H9 (cell line): ENCODE measurements at regions not wholly inside any gene's neighbourhood (a gene's known extent, or its start where the extent isn't known, plus 50 kb on each side); places are given as distances from the start of the nearest gene placed in this dataset.

Experiments used
- DNase-seq: peaks from one replicate; pipeline ENCODE4 v3.0.0-alpha.2; 2017
- H2AFZ ChIP-seq: one replicate; pipeline ENCODE4 v1.6.1; 2013; ENCODE audit warnings: mild to moderate bottlenecking, low read length, control low read depth, moderate library complexity
- H2AK5ac ChIP-seq: 2 replicates; pipeline ENCODE4 v1.6.1; 2013; ENCODE audit warnings: low read length, control low read depth, mixed read lengths; ENCODE audit not compliant: insufficient read length
- H2BK120ac ChIP-seq: one replicate; pipeline ENCODE4 v1.6.1; 2013; ENCODE audit warnings: low read depth, mild to moderate bottlenecking, low read length, control low read depth, inconsistent platforms; ENCODE audit not compliant: poor library complexity, severe bottlenecking
- H2BK12ac ChIP-seq: 2 replicates; pipeline ENCODE4 v1.6.1; 2013; ENCODE audit warnings: low read length, control low read depth, mixed read lengths, low read depth; ENCODE audit not compliant: insufficient read length
- H2BK15ac ChIP-seq: 2 replicates; pipeline ENCODE4 v1.6.1; 2013; ENCODE audit warnings: low read depth, low read length, control low read depth
- H2BK20ac ChIP-seq: one replicate; pipeline ENCODE4 v1.6.1; 2013; ENCODE audit warnings: low read depth, mild to moderate bottlenecking, low read length, control low read depth, inconsistent platforms; ENCODE audit not compliant: poor library complexity, severe bottlenecking
- H2BK5ac ChIP-seq: 2 replicates; pipeline ENCODE4 v1.6.1; 2013; ENCODE audit warnings: low read length, control low read depth, mixed read lengths; ENCODE audit not compliant: insufficient read length
- H3K14ac ChIP-seq: 2 replicates; pipeline ENCODE4 v1.6.1; 2013; ENCODE audit warnings: low read length, control low read depth; ENCODE audit not compliant: insufficient read depth
- H3K18ac ChIP-seq: 2 replicates; pipeline ENCODE4 v1.6.1; 2013; ENCODE audit warnings: low read depth, mild to moderate bottlenecking, mixed read lengths, low read length, control low read depth; ENCODE audit not compliant: insufficient read length
- H3K23ac ChIP-seq: 2 replicates; pipeline ENCODE4 v1.6.1; 2013; ENCODE audit warnings: low read length, control low read depth, mixed read lengths, low read depth; ENCODE audit not compliant: insufficient read length
- H3K23me2 ChIP-seq: 2 replicates; pipeline ENCODE4 v1.6.1; 2013; ENCODE audit warnings: low read depth, mild to moderate bottlenecking, mixed read lengths, low read length, control low read depth; ENCODE audit not compliant: insufficient read length, poor library complexity, severe bottlenecking
- H3K27ac ChIP-seq: 2 replicates; pipeline ENCODE4 v1.5.1; 2013; ENCODE audit warnings: low read length, control low read depth, mixed read lengths, low read depth; ENCODE audit not compliant: insufficient read length
- H3K27me3 ChIP-seq: 2 replicates; pipeline ENCODE4 v1.6.1; 2013; ENCODE audit warnings: low read length, control low read depth, inconsistent platforms; ENCODE audit not compliant: insufficient read depth
- H3K4ac ChIP-seq: 2 replicates; pipeline ENCODE4 v1.6.1; 2013; ENCODE audit warnings: low read depth, mild to moderate bottlenecking, control low read depth, inconsistent platforms, low read length, moderate library complexity
- H3K4me1 ChIP-seq: 2 replicates; pipeline ENCODE4 v1.6.1; 2013; ENCODE audit warnings: low read length, control low read depth, inconsistent platforms; ENCODE audit not compliant: insufficient read depth
- H3K4me2 ChIP-seq: 2 replicates; pipeline ENCODE4 v1.6.1; 2013; ENCODE audit warnings: low read length, control low read depth, mixed read lengths; ENCODE audit not compliant: insufficient read length, insufficient read depth
- H3K56ac ChIP-seq: 2 replicates; pipeline ENCODE4 v1.6.1; 2013; ENCODE audit warnings: low read depth, mild to moderate bottlenecking, mixed read lengths, low read length, control low read depth; ENCODE audit not compliant: insufficient read length
- H3K79me1 ChIP-seq: 2 replicates; pipeline ENCODE4 v1.6.1; 2013; ENCODE audit warnings: low read depth, mild to moderate bottlenecking, moderate library complexity, low read length, control low read depth, inconsistent platforms; ENCODE audit not compliant: insufficient read depth, poor library complexity, severe bottlenecking
- H3K79me2 ChIP-seq: 2 replicates; pipeline ENCODE4 v1.6.1; 2013; ENCODE audit warnings: low read length, control low read depth, inconsistent platforms; ENCODE audit not compliant: insufficient read depth
- H3K9ac ChIP-seq: 2 replicates; pipeline ENCODE4 v1.6.1; 2013; ENCODE audit warnings: low read length, control low read depth, mixed read lengths; ENCODE audit not compliant: insufficient read length; ENCODE audit errors: extremely low read depth
- H3K9me3 ChIP-seq: one replicate; pipeline ENCODE4 v1.6.1; 2013; ENCODE audit warnings: low read depth, low read length, inconsistent platforms; ENCODE audit not compliant: control insufficient read depth
- H3T11ph ChIP-seq: one replicate; pipeline ENCODE4 v1.6.1; 2013; ENCODE audit warnings: mild to moderate bottlenecking, low read length, control low read depth, inconsistent platforms
- H4K20me1 ChIP-seq: one replicate; pipeline ENCODE4 v1.6.1; 2013; ENCODE audit not compliant: control insufficient read depth, insufficient read length, insufficient read depth
- H4K5ac ChIP-seq: 2 replicates; pipeline ENCODE4 v1.6.1; 2013; ENCODE audit warnings: low read depth, mild to moderate bottlenecking, mixed read lengths, low read length, control low read depth; ENCODE audit not compliant: insufficient read length
- H4K8ac ChIP-seq: replicated peaks from 2 replicates; pipeline ENCODE4 v1.6.1; 2013; ENCODE audit warnings: low read length, control low read depth, mixed read lengths, low read depth; ENCODE audit not compliant: insufficient read length
- H4K91ac ChIP-seq: 2 replicates; pipeline ENCODE4 v1.6.1; 2013; ENCODE audit warnings: low read depth, mild to moderate bottlenecking, moderate library complexity, mixed read lengths, low read length, control low read depth; ENCODE audit not compliant: insufficient read length
- H3K27ac Mint-ChIP-seq, 3 experiments: 2 replicates in 2 of 3; 3 replicates in 1 of 3; pipeline ENCODE4 v1.8.0; 2020 to 2021; ENCODE audit warnings: mixed read lengths in 3 of 3, mild to moderate bottlenecking in 1 of 3, moderate library complexity in 1 of 3
- H3K27me3 Mint-ChIP-seq: 2 replicates; pipeline ENCODE4 v1.8.0; 2021; ENCODE audit warnings: low read depth, mild to moderate bottlenecking, moderate library complexity, mixed read lengths
- H3K36me3 Mint-ChIP-seq, 3 experiments: 2 replicates in 2 of 3; 3 replicates in 1 of 3; pipeline ENCODE4 v1.8.0; 2020 to 2021; ENCODE audit warnings: low read depth in 3 of 3, mixed read lengths in 3 of 3; ENCODE audit not compliant: insufficient read depth in 1 of 3
- H3K4me1 Mint-ChIP-seq, 2 experiments: 2 replicates each; pipeline ENCODE4 v1.8.0; 2020; ENCODE audit warnings: mixed read lengths in 2 of 2
- H3K4me3 Mint-ChIP-seq, 2 experiments: 2 replicates in 1 of 2; 3 replicates in 1 of 2; pipeline ENCODE4 v1.8.0; 2020 to 2021; ENCODE audit warnings: mild to moderate bottlenecking in 2 of 2, mixed read lengths in 2 of 2, moderate library complexity in 1 of 2
- H3K9me3 Mint-ChIP-seq, 2 experiments: 2 replicates in 1 of 2; 3 replicates in 1 of 2; pipeline ENCODE4 v1.8.0; 2020; ENCODE audit warnings: mild to moderate bottlenecking in 2 of 2, mixed read lengths in 2 of 2, moderate library complexity in 1 of 2
- CTCF ChIP-seq: fragments of 200-600 bp; sonication (generic); conservative IDR thresholded peaks from 3 replicates; pipeline ENCODE4 v1.8.0; 2021; ENCODE audit warnings: antibody characterized with exemption, mild to moderate bottlenecking
- WGBS: extraction: QIAGEN DNeasy Blood & Tissue Kit; methylation state at CpG from one replicate; pipeline ENCODE4 v1.1.7; 2013; ENCODE audit warnings: missing lambda C conversion rate, low lambda C conversion rate, mixed read lengths; ENCODE audit not compliant: insufficient read length; ENCODE audit errors: extremely low coverage; 5-methylcytosine and 5-hydroxymethylcytosine counted together

GRCh38 chr1:54483875-54484437 is 64.1 kb upstream of the ACOT11 start:
- peaks cover 5% of the 10 kb centered on the region; the same call in 1 of the 2 replicates for H3K27me3 ChIP-seq
- H3K79me1 ChIP-seq = no peaks in the 10 kb centered on the region
- peaks cover 64 to 65% of the 10 kb centered on the region in 2 experiments for H3K4me1 Mint-ChIP-seq
- no peak overlapping the region for H2BK12ac ChIP-seq
- H3K4me2 ChIP-seq = no peak overlapping the region
- no peak overlapping the region for H3K56ac ChIP-seq
- H4K8ac ChIP-seq = no peak overlapping the region
- H3K9me3 ChIP-seq = no peaks in the 10 kb centered on the region
- H3K4me1 ChIP-seq = peaks cover 12% of the 10 kb centered on the region; the same call in 1 of the 2 replicates
- no CpG with 5 or more reads among the region's 11 CpGs for WGBS
- H3K79me2 ChIP-seq = no peaks in the 10 kb centered on the region
- H3K4me3 Mint-ChIP-seq = no peak overlapping the region
- no peak overlapping the region for H3T11ph ChIP-seq
- peak overlapping the region in 1 of 3 experiments; percentile 55; a peak in 2 of 7 replicates for H3K27ac Mint-ChIP-seq
- H3K9me3 Mint-ChIP-seq = no peaks in the 10 kb centered on the region
- H2BK15ac ChIP-seq = no peak overlapping the region
- H3K14ac ChIP-seq = no peak overlapping the region
- H2AK5ac ChIP-seq = no peak overlapping the region
- no peak overlapping the region for H4K5ac ChIP-seq
- H3K23me2 ChIP-seq = peaks cover 12% of the 10 kb centered on the region
- no peaks in the 10 kb centered on the region for H3K36me3 Mint-ChIP-seq
- H2BK20ac ChIP-seq = no peak overlapping the region
- TF ChIP-seq CTCF = no peak
- no peak overlapping the region for H3K23ac ChIP-seq
- no peak overlapping the region for H3K4ac ChIP-seq
- H2BK5ac ChIP-seq = no peak overlapping the region
- no peak overlapping the region for H3K18ac ChIP-seq
- no peak for DNase-seq
- no peak overlapping the region for H2BK120ac ChIP-seq
- H4K91ac ChIP-seq = no peak overlapping the region
- no peaks in the 10 kb centered on the region for H4K20me1 ChIP-seq
- H3K9ac ChIP-seq = no peak overlapping the region
- H3K27ac ChIP-seq = no peak overlapping the region
- H3K27me3 Mint-ChIP-seq = peaks cover 52% of the 10 kb centered on the region
- no peak overlapping the region for H2AFZ ChIP-seq
